ENCODE measurements at regions not wholly inside any gene's neighbourhood (a gene's known extent, or its start where the extent isn't known, plus 50 kb on each side); places are given as distances from the start of the nearest gene placed in this dataset.

GRCh38 chr11:91731051-91731450, 493.6 kb upstream of the FAT3 start:
- Histone ChIP-seq H3K36me3 (ENCODE audit: control insufficient read depth in 5 of 5, insufficient read depth in 5 of 5, low read length in 5 of 5) (no peaks in the 10 kb centered on the region), H3K4me3 (ENCODE audit: low read depth in 1 of 5, low read length in 5 of 5) (no peak overlapping the region), H3K4me1 (ENCODE audit: control insufficient read depth in 5 of 5, insufficient read depth in 5 of 5, low read length in 5 of 5) (no peaks in the 10 kb centered on the region), H3K27ac (ENCODE audit: low read depth, low read length) (no peak overlapping the region), H3K27me3 (ENCODE audit: control insufficient read depth in 5 of 5, insufficient read depth in 4 of 5, low read length in 5 of 5) (no peaks in the 10 kb centered on the region), H3K9me3 (ENCODE audit: control insufficient read depth in 5 of 5, low read length in 5 of 5) (peaks cover 0 to 2% (median 0%) of the 10 kb centered on the region in 5 donors), H3K9ac (ENCODE audit: low read length in 5 of 5) (no peak overlapping the region)

- H3K4me1 ChIP-seq (ENCODE audit: control insufficient read depth in 5 of 5, insufficient read depth in 5 of 5, low read length in 5 of 5), result no peaks in the 10 kb centered on the region
- peaks cover 0 to 2% (median 0%) of the 10 kb centered on the region in 5 donors for H3K9me3 ChIP-seq (ENCODE audit: control insufficient read depth in 5 of 5, low read length in 5 of 5)
- H3K27me3 ChIP-seq (ENCODE audit: control insufficient read depth in 5 of 5, insufficient read depth in 4 of 5, low read length in 5 of 5), result no peaks in the 10 kb centered on the region
- no peaks in the 10 kb centered on the region for H3K36me3 ChIP-seq (ENCODE audit: control insufficient read depth in 5 of 5, insufficient read depth in 5 of 5, low read length in 5 of 5)
- no peak overlapping the region for H3K9ac ChIP-seq (ENCODE audit: low read length in 5 of 5)
- no peak overlapping the region for H3K27ac ChIP-seq (ENCODE audit: low read depth, low read length)
- H3K4me3 ChIP-seq (ENCODE audit: low read depth in 1 of 5, low read length in 5 of 5), result no peak overlapping the region
Observed at GRCh38 chr11:91730620-91731019, 494.0 kb upstream of the FAT3 start.

DNA sequence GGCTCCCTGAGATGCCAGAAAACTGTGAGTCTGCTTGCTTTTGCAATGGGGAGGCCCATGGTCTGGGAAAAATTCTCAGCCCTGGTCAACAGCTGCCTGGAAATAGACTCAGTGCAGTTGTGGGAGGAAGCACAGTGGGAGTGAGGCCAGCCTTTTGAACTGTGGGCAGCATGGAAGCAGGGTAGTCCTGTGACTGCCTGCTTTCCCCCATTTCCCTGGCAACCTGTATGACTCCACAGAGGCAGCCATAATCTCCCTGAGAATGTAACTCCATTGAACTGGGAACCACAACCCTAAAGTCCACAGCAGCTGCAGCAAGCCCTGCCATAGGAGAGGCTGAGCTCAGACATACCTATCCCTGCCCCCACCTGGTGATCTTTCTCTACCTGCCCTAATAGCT, 494.6 kb upstream of the FAT3 start:
- H3K27me3 ChIP-seq (ENCODE audit: control insufficient read depth in 5 of 5, insufficient read depth in 4 of 5, low read length in 5 of 5), result no peaks in the 10 kb centered on the region
- H3K4me1 ChIP-seq (ENCODE audit: control insufficient read depth in 5 of 5, insufficient read depth in 5 of 5, low read length in 5 of 5), result no peaks in the 10 kb centered on the region
- peaks cover 0 to 2% (median 0%) of the 10 kb centered on the region in 5 donors for H3K9me3 ChIP-seq (ENCODE audit: control insufficient read depth in 5 of 5, low read length in 5 of 5)
- H3K27ac ChIP-seq (ENCODE audit: low read depth, low read length), result no peak overlapping the region
- H3K36me3 ChIP-seq (ENCODE audit: control insufficient read depth in 5 of 5, insufficient read depth in 5 of 5, low read length in 5 of 5), result no peaks in the 10 kb centered on the region
- H3K4me3 ChIP-seq (ENCODE audit: low read depth in 1 of 5, low read length in 5 of 5), result no peak overlapping the region
- H3K9ac ChIP-seq (ENCODE audit: low read length in 5 of 5), result no peak overlapping the region

DNA sequence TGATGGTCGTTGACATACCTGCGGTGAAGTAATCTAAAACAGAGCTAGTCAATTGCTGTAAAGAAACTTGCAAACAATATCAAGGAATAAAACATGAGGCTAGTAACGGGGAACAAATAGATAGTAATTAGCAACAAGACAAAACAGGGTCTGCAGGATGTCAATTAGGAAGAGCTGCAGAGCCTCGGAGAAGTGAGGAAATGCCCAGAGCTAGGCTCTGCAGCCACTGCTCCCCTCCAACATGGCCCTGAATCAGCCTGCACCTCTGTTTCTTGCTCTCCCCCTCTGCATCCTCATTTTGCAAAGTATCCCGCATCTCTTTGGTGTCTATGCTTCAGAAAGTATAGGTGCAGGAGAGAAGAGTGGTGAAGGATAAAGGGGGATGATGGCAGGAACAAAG, 507.4 kb upstream of the FAT3 start:
- Histone ChIP-seq H3K9ac (ENCODE audit: low read length in 5 of 5) (no peak overlapping the region), H3K27ac (ENCODE audit: low read depth, low read length) (no peak overlapping the region), H3K27me3 (ENCODE audit: control insufficient read depth in 5 of 5, insufficient read depth in 4 of 5, low read length in 5 of 5) (no peaks in the 10 kb centered on the region), H3K4me1 (ENCODE audit: control insufficient read depth in 5 of 5, insufficient read depth in 5 of 5, low read length in 5 of 5) (no peaks in the 10 kb centered on the region), H3K9me3 (ENCODE audit: control insufficient read depth in 5 of 5, low read length in 5 of 5) (peaks cover 0 to 5% (median 3%) of the 10 kb centered on the region in 5 donors), H3K36me3 (ENCODE audit: control insufficient read depth in 5 of 5, insufficient read depth in 5 of 5, low read length in 5 of 5) (peaks cover 0 to 2% (median 0%) of the 10 kb centered on the region in 5 donors), H3K4me3 (ENCODE audit: low read depth in 1 of 5, low read length in 5 of 5) (no peak overlapping the region)

- H3K4me1 ChIP-seq (ENCODE audit: control insufficient read depth in 5 of 5, insufficient read depth in 5 of 5, low read length in 5 of 5), result no peaks in the 10 kb centered on the region
- H3K27ac ChIP-seq (ENCODE audit: low read depth, low read length), result no peak overlapping the region
- no peak overlapping the region for H3K4me3 ChIP-seq (ENCODE audit: low read depth in 1 of 5, low read length in 5 of 5)
- H3K36me3 ChIP-seq (ENCODE audit: control insufficient read depth in 5 of 5, insufficient read depth in 5 of 5, low read length in 5 of 5), result no peaks in the 10 kb centered on the region
- H3K27me3 ChIP-seq (ENCODE audit: control insufficient read depth in 5 of 5, insufficient read depth in 4 of 5, low read length in 5 of 5), result no peaks in the 10 kb centered on the region
- H3K9ac ChIP-seq (ENCODE audit: low read length in 5 of 5), result no peak overlapping the region
- H3K9me3 ChIP-seq (ENCODE audit: control insufficient read depth in 5 of 5, low read length in 5 of 5), result no peaks in the 10 kb centered on the region
Observed at GRCh38 chr11:91707652-91708482, 516.8 kb upstream of the FAT3 start.

DNA sequence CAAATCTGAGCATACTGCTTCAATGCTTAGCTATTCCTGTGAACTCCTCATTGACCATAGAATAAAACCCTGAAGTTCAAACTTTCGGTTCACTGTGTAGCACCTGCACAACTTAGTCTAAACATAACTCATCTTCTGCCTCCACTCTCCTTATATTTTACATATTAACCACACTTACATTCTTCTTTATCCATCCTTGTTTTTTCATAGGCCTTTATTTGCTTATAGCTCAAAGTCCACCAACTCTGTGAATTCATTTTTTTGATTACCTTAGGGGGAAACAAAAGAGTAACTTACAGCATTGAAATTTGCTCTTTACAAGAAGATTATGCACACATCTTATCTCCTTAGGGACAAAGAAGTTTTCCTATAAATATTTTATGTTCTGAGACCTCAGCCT, 521.6 kb upstream of the FAT3 start:
- Histone ChIP-seq H3K36me3 (ENCODE audit: control insufficient read depth in 5 of 5, insufficient read depth in 5 of 5, low read length in 5 of 5) (no peaks in the 10 kb centered on the region), H3K9me3 (ENCODE audit: control insufficient read depth in 5 of 5, low read length in 5 of 5) (no peaks in the 10 kb centered on the region), H3K9ac (ENCODE audit: low read length in 5 of 5) (no peak overlapping the region), H3K27ac (ENCODE audit: low read depth, low read length) (no peak overlapping the region), H3K4me3 (ENCODE audit: low read depth in 1 of 5, low read length in 5 of 5) (no peak overlapping the region), H3K4me1 (ENCODE audit: control insufficient read depth in 5 of 5, insufficient read depth in 5 of 5, low read length in 5 of 5) (no peaks in the 10 kb centered on the region), H3K27me3 (ENCODE audit: control insufficient read depth in 5 of 5, insufficient read depth in 4 of 5, low read length in 5 of 5) (no peaks in the 10 kb centered on the region)

DNA sequence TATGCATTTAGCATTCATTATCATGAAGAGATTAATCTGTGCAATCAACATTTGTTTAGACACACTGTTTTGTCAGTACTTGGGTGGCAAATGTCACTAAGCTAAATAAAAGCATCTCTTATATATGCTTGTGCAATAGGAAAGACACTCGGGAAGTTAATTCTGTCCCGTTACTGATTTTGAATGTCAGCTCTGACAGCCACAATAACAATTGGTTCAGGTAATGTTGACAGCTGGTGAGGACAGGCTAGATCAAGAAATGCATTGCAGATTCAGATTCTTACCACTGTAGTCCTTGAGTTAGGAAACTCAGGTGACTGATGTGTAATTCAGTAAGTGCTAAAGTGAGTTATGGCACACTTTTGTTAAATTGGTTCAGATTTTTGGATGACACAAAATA, 523.8 kb upstream of the FAT3 start:
- Histone ChIP-seq H3K27ac (ENCODE audit: low read depth, low read length) (no peak overlapping the region), H3K27me3 (ENCODE audit: control insufficient read depth in 5 of 5, insufficient read depth in 4 of 5, low read length in 5 of 5) (no peaks in the 10 kb centered on the region), H3K9ac (ENCODE audit: low read length in 5 of 5) (no peak overlapping the region), H3K4me1 (ENCODE audit: control insufficient read depth in 5 of 5, insufficient read depth in 5 of 5, low read length in 5 of 5) (no peaks in the 10 kb centered on the region), H3K9me3 (ENCODE audit: control insufficient read depth in 5 of 5, low read length in 5 of 5) (no peaks in the 10 kb centered on the region), H3K4me3 (ENCODE audit: low read depth in 1 of 5, low read length in 5 of 5) (no peak overlapping the region), H3K36me3 (ENCODE audit: control insufficient read depth in 5 of 5, insufficient read depth in 5 of 5, low read length in 5 of 5) (no peaks in the 10 kb centered on the region)

DNA sequence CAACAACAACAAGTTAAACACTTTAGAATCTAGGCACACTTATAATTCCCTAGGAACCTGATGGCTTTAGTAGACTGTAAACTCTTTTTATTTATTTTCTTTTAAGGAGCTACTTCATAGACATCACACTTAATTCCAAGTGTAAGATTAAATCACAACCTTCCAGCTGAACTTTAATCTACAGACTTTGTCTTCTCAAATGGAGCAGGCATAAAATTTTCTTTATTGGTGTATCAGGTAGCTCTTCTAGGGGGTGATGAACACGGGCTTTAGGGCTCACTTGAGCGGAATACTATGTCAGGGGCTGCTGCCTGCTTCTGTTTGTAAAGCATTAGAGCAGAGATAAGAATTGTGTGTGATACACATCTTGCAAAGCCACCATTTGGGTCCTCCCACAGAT, 525.8 kb upstream of the FAT3 start:
- H3K27me3 ChIP-seq (ENCODE audit: control insufficient read depth in 5 of 5, insufficient read depth in 4 of 5, low read length in 5 of 5), result no peaks in the 10 kb centered on the region
- no peak overlapping the region for H3K9ac ChIP-seq (ENCODE audit: low read length in 5 of 5)
- no peaks in the 10 kb centered on the region for H3K36me3 ChIP-seq (ENCODE audit: control insufficient read depth in 5 of 5, insufficient read depth in 5 of 5, low read length in 5 of 5)
- H3K9me3 ChIP-seq (ENCODE audit: control insufficient read depth in 5 of 5, low read length in 5 of 5), result no peaks in the 10 kb centered on the region
- H3K27ac ChIP-seq (ENCODE audit: low read depth, low read length), result no peak overlapping the region
- no peak overlapping the region for H3K4me3 ChIP-seq (ENCODE audit: low read depth in 1 of 5, low read length in 5 of 5)
- no peaks in the 10 kb centered on the region for H3K4me1 ChIP-seq (ENCODE audit: control insufficient read depth in 5 of 5, insufficient read depth in 5 of 5, low read length in 5 of 5)

DNA sequence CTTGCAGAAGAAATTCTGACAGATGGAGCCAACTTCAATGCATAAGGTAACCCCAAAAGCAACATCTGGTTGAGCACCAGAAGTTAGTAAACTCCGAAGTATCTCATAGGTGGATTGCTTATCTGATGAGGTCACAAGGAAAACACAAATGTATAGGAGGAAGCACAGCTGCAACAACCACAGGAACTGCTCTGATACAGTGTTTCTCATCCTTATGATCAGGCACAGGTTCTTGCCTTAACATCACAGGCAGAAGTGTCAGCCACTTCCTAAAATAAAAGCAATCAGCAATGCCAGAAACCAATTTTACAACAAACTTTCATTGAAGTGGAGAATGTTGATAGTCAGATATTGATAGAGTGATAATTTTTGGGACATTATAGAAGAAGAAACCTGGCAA, 530.3 kb upstream of the FAT3 start:
- H3K27ac ChIP-seq (ENCODE audit: low read depth, low read length), result no peak overlapping the region
- no peak overlapping the region for H3K4me3 ChIP-seq (ENCODE audit: low read depth in 1 of 5, low read length in 5 of 5)
- no peaks in the 10 kb centered on the region for H3K4me1 ChIP-seq (ENCODE audit: control insufficient read depth in 5 of 5, insufficient read depth in 5 of 5, low read length in 5 of 5)
- H3K9me3 ChIP-seq (ENCODE audit: control insufficient read depth in 5 of 5, low read length in 5 of 5), result peaks cover 0 to 2% (median 0%) of the 10 kb centered on the region in 5 donors
- no peaks in the 10 kb centered on the region for H3K36me3 ChIP-seq (ENCODE audit: control insufficient read depth in 5 of 5, insufficient read depth in 5 of 5, low read length in 5 of 5)
- H3K9ac ChIP-seq (ENCODE audit: low read length in 5 of 5), result no peak overlapping the region
- H3K27me3 ChIP-seq (ENCODE audit: control insufficient read depth in 5 of 5, insufficient read depth in 4 of 5, low read length in 5 of 5), result no peaks in the 10 kb centered on the region

GRCh38 chr11:91691872-91692271, 532.7 kb upstream of the FAT3 start:
- H3K9me3 ChIP-seq (ENCODE audit: control insufficient read depth in 5 of 5, low read length in 5 of 5), result peaks cover 0 to 2% (median 0%) of the 10 kb centered on the region in 5 donors

More at GRCh38 chr11:91691872-91692271, 532.7 kb upstream of the FAT3 start:
- H3K27ac ChIP-seq (ENCODE audit: low read depth, low read length), result no peak overlapping the region
- H3K27me3 ChIP-seq (ENCODE audit: control insufficient read depth in 5 of 5, insufficient read depth in 4 of 5, low read length in 5 of 5), result no peaks in the 10 kb centered on the region
- no peak overlapping the region for H3K4me3 ChIP-seq (ENCODE audit: low read depth in 1 of 5, low read length in 5 of 5)
- no peaks in the 10 kb centered on the region for H3K4me1 ChIP-seq (ENCODE audit: control insufficient read depth in 5 of 5, insufficient read depth in 5 of 5, low read length in 5 of 5)
- no peak overlapping the region for H3K9ac ChIP-seq (ENCODE audit: low read length in 5 of 5)
- no peaks in the 10 kb centered on the region for H3K36me3 ChIP-seq (ENCODE audit: control insufficient read depth in 5 of 5, insufficient read depth in 5 of 5, low read length in 5 of 5)
